HepG2 (cell line): ENCODE measurements at regions not wholly inside any gene's neighbourhood (a gene's known extent, or its start where the extent isn't known, plus 50 kb on each side); places are given as distances from the start of the nearest gene placed in this dataset.

Experiments used
- AHR ChIP-seq: IDR thresholded peaks from 2 replicates; pipeline ENCODE4 v1.6.1; 2018; ENCODE audit warnings: missing genetic modification reagents, missing compliant biosample characterization
- FOSL1 ChIP-seq: sonication (generic); formaldehyde crosslinking; IDR thresholded peaks from 2 replicates; pipeline ENCODE4 v1.9.0; 2021; ENCODE audit warnings: missing genetic modification reagents, borderline replicate concordance
- KDM3A ChIP-seq: IDR thresholded peaks from 2 replicates; pipeline ENCODE4 v1.6.1; 2018; ENCODE audit warnings: low read depth, missing compliant biosample characterization
- MBD4 ChIP-seq: IDR thresholded peaks from 2 replicates; pipeline ENCODE4 v1.6.1; 2012; ENCODE audit warnings: low read length, inconsistent platforms, borderline replicate concordance
- NCOA5 ChIP-seq: sonication (generic); formaldehyde crosslinking; IDR thresholded peaks from 2 replicates; pipeline ENCODE4 v1.4.0; 2020; ENCODE audit warnings: missing genetic modification reagents
- NFYB ChIP-seq: sonication (generic); formaldehyde crosslinking; IDR thresholded peaks from 2 replicates; pipeline ENCODE4 v1.4.0; 2020; ENCODE audit warnings: missing genetic modification reagents
- POLR2A ChIP-seq, 2 experiments: IDR thresholded peaks; 2 replicates each; pipeline ENCODE4 v1.6.1; 2011; ENCODE audit warnings: low read depth in 2 of 2, low read length in 2 of 2, mild to moderate bottlenecking in 1 of 2, moderate library complexity in 1 of 2; ENCODE audit not compliant: insufficient read depth in 1 of 2
- RFX5 ChIP-seq: IDR thresholded peaks from 2 replicates; pipeline ENCODE4 v1.6.1; 2011; ENCODE audit warnings: low read depth, low read length, improper control_type of control experiment
- SETDB1 ChIP-seq: sonication (generic); formaldehyde crosslinking; IDR thresholded peaks from 2 replicates; pipeline ENCODE4 v1.5.1; 2020; ENCODE audit warnings: missing genetic modification reagents, mild to moderate bottlenecking, borderline replicate concordance
- ZNF263 ChIP-seq: sonication (generic); formaldehyde crosslinking; IDR thresholded peaks from 2 replicates; pipeline ENCODE4 v1.4.0; 2020; ENCODE audit warnings: missing genetic modification reagents
- ZNF264 ChIP-seq: sonication (generic); formaldehyde crosslinking; IDR thresholded peaks from 2 replicates; pipeline ENCODE4 v1.4.0; 2020; ENCODE audit warnings: missing genetic modification reagents
- ZNF530 ChIP-seq: sonication (generic); formaldehyde crosslinking; IDR thresholded peaks from 2 replicates; pipeline ENCODE4 v1.5.0; 2020; ENCODE audit warnings: low read depth, mild to moderate bottlenecking, missing genetic modification reagents
- ZNF607 ChIP-seq: sonication (generic); formaldehyde crosslinking; IDR thresholded peaks from 2 replicates; pipeline ENCODE4 v1.5.1; 2020; ENCODE audit warnings: missing genetic modification reagents, mild to moderate bottlenecking, borderline replicate concordance
- TF ChIP-seq, protein P1 (sequence below): sonication (generic); formaldehyde crosslinking; IDR thresholded peaks from 2 replicates; pipeline ENCODE4 v1.5.1; 2020; ENCODE audit warnings: mild to moderate bottlenecking, moderate library complexity, missing genetic modification reagents
- TF ChIP-seq, protein P2 (sequence below): sonication (generic); formaldehyde crosslinking; IDR thresholded peaks from 2 replicates; pipeline ENCODE4 v1.5.0; 2020; ENCODE audit warnings: mild to moderate bottlenecking, missing genetic modification reagents
- TF ChIP-seq, protein P3 (sequence below): sonication (generic); formaldehyde crosslinking; IDR thresholded peaks from 2 replicates; pipeline ENCODE4 v1.5.0; 2020; ENCODE audit warnings: missing genetic modification reagents, mild to moderate bottlenecking, borderline replicate concordance
- TF ChIP-seq, protein P4 (sequence below): IDR thresholded peaks from 2 replicates; pipeline ENCODE4 v1.6.1; 2012; ENCODE audit warnings: low read depth, low read length, improper control_type of control experiment
- TF ChIP-seq, protein P5 (sequence below): sonication (generic); formaldehyde crosslinking; IDR thresholded peaks from 2 replicates; pipeline ENCODE4 v1.5.1; 2020; ENCODE audit warnings: missing genetic modification reagents, mild to moderate bottlenecking, borderline replicate concordance

DNA sequence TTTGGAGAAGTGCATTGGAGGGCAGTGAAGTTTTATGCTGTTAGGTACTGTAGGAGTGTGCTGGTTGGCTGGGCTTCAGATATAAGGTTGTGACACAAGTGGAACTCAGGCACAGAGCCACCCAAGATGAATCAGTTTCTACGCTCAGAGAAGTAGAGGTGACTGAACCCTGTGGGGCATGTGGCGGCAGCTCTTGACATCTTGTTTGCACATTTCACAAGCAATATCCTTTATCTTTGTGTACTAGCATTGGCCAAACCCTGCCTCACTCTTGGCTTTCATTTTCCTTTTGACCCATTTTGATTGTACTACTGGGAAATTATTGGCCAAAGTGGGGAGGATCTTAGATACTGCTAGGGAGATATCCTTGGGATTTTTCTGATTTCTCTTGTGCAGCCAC, 110.0 kb downstream of the PSAT1 start (continued):
- TF ChIP-seq RFX5 (no peak), FOSL1 (CRISPR knock-in tag) (no peak), MBD4 (no peak), ZNF607 (CRISPR knock-in tag) (no peak), KDM3A (CRISPR knock-in tag) (no peak), SETDB1 (CRISPR knock-in tag) (no peak), NCOA5 (CRISPR knock-in tag) (no peak), ZNF530 (CRISPR knock-in tag) (no peak), ZNF263 (no peak), POLR2A (IDR thresholded peaks at IDR 0.05; ENCODE audit: insufficient read depth in 1 of 2, low read depth in 2 of 2, low read length in 2 of 2) (no peak), NFYB (CRISPR knock-in tag) (no peak), AHR (CRISPR knock-in tag) (no peak), ZNF264 (CRISPR knock-in tag) (no peak)
- TF ChIP-seq, protein P1, sequence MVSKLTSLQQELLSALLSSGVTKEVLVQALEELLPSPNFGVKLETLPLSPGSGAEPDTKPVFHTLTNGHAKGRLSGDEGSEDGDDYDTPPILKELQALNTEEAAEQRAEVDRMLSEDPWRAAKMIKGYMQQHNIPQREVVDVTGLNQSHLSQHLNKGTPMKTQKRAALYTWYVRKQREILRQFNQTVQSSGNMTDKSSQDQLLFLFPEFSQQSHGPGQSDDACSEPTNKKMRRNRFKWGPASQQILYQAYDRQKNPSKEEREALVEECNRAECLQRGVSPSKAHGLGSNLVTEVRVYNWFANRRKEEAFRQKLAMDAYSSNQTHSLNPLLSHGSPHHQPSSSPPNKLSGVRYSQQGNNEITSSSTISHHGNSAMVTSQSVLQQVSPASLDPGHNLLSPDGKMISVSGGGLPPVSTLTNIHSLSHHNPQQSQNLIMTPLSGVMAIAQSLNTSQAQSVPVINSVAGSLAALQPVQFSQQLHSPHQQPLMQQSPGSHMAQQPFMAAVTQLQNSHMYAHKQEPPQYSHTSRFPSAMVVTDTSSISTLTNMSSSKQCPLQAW (CRISPR knock-in tag) = no peak
- TF ChIP-seq, protein P2, sequence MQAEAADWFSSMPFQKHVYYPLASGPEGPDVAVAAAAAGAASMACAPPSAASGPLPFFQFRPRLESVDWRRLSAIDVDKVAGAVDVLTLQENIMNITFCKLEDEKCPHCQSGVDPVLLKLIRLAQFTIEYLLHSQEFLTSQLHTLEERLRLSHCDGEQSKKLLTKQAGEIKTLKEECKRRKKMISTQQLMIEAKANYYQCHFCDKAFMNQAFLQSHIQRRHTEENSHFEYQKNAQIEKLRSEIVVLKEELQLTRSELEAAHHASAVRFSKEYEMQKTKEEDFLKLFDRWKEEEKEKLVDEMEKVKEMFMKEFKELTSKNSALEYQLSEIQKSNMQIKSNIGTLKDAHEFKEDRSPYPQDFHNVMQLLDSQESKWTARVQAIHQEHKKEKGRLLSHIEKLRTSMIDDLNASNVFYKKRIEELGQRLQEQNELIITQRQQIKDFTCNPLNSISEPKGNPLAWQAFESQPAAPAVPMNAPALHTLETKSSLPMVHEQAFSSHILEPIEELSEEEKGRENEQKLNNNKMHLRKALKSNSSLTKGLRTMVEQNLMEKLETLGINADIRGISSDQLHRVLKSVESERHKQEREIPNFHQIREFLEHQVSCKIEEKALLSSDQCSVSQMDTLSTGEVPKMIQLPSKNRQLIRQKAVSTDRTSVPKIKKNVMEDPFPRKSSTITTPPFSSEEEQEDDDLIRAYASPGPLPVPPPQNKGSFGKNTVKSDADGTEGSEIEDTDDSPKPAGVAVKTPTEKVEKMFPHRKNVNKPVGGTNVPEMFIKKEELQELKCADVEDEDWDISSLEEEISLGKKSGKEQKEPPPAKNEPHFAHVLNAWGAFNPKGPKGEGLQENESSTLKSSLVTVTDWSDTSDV = no peak
- TF ChIP-seq, protein P3, sequence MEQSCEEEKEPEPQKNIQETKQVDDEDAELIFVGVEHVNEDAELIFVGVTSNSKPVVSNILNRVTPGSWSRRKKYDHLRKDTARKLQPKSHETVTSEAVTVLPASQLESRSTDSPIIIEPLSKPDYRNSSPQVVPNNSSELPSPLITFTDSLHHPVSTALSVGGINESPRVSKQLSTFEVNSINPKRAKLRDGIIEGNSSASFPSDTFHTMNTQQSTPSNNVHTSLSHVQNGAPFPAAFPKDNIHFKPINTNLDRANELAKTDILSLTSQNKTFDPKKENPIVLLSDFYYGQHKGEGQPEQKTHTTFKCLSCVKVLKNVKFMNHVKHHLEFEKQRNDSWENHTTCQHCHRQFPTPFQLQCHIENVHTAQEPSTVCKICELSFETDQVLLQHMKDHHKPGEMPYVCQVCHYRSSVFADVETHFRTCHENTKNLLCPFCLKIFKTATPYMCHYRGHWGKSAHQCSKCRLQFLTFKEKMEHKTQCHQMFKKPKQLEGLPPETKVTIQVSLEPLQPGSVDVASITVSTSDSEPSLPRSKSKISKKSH = no peak
- TF ChIP-seq, protein P4, sequence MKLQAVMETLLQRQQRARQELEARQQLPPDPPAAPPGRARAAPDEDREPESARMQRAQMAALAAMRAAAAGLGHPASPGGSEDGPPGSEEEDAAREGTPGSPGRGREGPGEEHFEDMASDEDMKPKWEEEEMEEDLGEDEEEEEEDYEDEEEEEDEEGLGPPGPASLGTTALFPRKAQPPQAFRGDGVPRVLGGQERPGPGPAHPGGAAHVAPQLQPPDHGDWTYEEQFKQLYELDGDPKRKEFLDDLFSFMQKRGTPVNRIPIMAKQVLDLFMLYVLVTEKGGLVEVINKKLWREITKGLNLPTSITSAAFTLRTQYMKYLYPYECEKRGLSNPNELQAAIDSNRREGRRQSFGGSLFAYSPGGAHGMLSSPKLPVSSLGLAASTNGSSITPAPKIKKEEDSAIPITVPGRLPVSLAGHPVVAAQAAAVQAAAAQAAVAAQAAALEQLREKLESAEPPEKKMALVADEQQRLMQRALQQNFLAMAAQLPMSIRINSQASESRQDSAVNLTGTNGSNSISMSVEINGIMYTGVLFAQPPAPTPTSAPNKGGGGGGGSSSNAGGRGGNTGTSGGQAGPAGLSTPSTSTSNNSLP = peak; percentile 72
- TF ChIP-seq, protein P5, sequence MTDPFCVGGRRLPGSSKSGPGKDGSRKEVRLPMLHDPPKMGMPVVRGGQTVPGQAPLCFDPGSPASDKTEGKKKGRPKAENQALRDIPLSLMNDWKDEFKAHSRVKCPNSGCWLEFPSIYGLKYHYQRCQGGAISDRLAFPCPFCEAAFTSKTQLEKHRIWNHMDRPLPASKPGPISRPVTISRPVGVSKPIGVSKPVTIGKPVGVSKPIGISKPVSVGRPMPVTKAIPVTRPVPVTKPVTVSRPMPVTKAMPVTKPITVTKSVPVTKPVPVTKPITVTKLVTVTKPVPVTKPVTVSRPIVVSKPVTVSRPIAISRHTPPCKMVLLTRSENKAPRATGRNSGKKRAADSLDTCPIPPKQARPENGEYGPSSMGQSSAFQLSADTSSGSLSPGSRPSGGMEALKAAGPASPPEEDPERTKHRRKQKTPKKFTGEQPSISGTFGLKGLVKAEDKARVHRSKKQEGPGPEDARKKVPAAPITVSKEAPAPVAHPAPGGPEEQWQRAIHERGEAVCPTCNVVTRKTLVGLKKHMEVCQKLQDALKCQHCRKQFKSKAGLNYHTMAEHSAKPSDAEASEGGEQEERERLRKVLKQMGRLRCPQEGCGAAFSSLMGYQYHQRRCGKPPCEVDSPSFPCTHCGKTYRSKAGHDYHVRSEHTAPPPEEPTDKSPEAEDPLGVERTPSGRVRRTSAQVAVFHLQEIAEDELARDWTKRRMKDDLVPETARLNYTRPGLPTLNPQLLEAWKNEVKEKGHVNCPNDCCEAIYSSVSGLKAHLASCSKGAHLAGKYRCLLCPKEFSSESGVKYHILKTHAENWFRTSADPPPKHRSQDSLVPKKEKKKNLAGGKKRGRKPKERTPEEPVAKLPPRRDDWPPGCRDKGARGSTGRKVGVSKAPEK (CRISPR knock-in tag) = no peak
